GM21367 (cell line): ENCODE measurements at regions not wholly inside any gene's neighbourhood (a gene's known extent, or its start where the extent isn't known, plus 50 kb on each side); places are given as distances from the start of the nearest gene placed in this dataset.
"Not testable (repeated sequence)": the region's sequence is repeated elsewhere in the genome, so short reads cannot be mapped to it uniquely, and the experiment has no call there.

Experiments used
- ATAC-seq: cut with Tn5 transposase; IDR thresholded peaks from one replicate; pipeline ENCODE4 v1.9.1; 2021; ENCODE audit not compliant: unreplicated experiment

DNA sequence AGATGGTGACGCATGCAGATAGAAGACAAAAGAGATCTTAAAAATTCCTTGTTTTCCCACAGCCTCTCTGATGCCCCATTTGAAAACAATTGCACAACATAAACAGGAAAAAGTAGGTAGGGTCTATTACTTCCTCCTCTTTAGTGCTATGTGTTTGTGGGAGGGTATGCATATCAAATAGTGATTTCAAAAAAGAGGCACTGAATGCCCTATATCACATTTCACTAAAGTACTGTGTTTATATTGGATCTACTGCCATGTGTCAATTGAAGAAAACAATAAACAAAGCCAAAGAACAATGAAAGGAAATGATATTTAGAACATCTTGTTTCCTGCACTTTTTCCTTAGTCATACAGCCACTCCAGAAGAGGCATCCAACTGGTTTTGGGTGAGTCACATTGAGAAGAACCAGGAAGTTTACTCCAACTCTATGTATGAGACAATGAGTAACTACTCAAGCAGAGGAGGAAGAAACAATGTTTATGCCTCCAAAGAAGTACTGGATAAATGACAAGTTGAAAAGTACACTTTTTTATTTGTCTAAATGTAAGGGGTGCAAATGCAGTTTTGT, 583.6 kb downstream of the FBXO15 start:
- no peak for ATAC-seq

GRCh38 chr18:73563345-73563744, 584.3 kb downstream of the FBXO15 start:
- ATAC-seq, result no peak

DNA sequence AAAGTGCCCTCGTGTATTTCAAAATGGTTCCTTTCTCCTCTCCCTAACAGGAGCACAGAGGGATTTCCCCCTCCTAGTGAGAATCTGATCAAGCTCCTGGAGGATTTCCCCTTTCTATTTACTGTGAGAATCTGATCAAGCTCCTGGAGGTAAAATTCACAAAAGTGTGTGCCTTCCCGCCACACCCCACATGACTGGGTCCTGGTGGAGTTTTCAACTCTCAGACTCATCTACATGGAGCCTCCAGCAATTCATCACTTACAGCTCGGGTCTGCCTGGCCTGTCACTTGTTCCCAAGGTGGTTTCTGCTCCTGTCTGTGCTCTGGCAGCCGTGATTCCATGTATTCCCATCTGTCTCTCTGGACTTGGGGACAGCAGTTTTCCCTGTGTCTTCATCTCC, 590.7 kb downstream of the FBXO15 start:
- ATAC-seq, result no peak

GRCh38 chr18:73552171-73552570, 595.5 kb downstream of the FBXO15 start:
- no peak for ATAC-seq

DNA sequence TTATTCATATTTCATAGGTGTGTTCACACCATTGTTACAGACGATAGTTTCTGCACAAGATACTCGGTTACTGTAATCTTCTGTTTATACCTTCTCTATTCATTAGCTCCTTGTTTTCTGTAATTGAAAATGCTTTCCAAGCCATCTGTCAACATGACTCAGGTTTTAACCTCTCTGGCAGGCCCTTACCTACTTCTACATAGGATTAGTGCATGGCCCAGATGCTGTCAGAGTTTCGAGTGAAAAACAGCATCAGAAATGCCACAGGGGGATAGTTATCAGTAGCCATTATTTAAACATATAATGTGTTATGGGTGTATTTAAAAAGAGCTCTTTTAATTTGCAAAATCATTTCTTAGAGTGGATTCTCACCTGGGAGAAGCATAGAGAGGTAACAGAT, 596.4 kb downstream of the FBXO15 start:
- ATAC-seq, result no peak

- no peak for ATAC-seq
Measured at GRCh38 chr18:73549236-73549635, 598.4 kb downstream of the FBXO15 start.

DNA sequence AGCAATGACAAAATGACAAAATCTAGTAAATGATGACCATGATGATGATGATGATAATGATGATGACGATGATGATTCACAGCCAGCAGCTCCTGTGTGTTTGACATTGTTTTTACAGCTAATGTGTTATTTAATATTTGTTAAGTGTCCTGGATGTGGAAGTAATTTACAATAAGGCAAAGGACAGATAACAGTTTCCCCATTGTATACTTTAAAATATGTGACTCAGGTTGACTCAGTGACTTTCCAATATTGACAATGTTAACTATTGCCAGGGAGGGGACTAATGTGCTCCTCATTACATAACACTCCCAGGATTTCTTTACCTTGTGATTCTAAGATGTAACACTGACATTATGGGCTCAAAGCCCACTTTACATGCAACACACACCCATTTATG, 602.2 kb downstream of the FBXO15 start:
- no peak for ATAC-seq

DNA sequence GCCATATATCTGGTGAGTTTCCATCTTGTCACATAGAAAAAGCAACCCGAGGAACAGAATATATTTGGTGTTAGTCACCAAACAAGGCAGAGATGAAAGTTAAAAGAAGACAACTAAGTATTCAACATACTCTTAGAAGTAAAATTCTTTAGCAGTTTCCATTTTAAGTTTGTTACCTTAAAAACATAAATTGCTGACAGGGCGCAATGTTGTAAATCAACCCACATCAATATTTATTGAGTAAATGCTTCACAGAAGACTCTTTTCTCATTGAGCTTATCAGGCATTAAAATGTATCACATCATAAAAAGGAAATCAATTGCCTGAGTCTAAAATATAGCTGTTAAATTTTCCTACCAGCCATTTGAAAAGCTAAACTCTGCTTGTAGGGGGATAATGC, 603.0 kb downstream of the FBXO15 start:
- no peak for ATAC-seq

DNA sequence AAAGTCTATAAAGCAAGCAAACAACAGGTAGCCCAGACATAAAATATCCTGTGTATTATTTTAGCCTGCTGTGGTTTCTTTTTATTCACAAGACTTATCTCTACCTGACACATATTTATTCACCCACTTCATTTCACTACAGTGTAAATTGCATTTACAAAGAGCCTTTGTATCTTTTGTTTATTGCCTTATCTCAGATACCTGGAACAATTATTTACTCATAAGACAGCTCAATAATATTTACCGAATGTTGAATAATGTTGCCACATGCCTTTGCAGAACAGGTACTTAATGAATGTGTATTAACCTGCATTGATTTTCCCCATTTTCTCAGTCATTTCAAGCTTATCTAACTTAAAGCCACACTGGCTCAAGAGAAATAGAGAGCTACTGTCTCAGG, 603.6 kb downstream of the FBXO15 start:
- ATAC-seq, result no peak

DNA sequence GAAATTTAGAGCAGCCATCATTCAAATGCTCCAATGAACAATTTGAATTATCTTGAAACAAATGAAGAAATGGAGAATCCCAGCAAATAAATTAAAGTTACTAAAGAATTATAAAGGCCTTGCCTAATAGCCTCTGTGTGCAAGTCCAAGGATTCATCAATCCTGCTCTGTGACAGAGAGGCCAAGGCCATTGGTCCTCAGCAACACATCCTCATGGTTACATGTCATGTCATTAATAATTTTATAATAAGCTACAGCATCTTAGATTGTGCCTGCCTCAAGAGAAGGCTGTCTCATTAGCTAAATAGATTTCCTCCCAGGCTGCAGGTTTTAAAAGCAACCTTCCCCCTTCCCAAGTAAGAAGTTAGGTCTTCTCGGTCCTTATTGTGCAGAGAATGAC, 611.6 kb downstream of the FBXO15 start:
- no peak for ATAC-seq

GRCh38 chr18:73535189-73535588, 612.4 kb downstream of the FBXO15 start:
- no peak for ATAC-seq

DNA sequence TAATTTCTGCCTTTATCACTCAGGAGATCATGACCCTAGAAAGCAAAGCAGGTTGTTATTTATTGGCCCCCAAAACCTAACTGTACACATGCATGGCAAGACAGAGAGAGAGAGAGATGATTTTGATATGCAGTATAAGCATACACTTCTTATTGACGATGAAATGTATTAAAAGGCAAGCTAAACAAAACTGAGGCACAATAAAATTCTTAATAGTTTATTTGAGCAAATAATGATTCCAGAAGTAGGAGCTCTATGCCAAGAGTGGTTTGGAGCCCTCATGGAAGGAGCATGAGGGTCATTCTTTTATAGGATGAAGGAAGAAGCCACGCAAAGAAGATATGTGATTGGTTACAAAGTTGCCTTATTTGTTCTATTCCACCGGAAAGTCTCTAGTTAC, 616.0 kb downstream of the FBXO15 start:
- no peak for ATAC-seq

GRCh38 chr18:73528066-73528465, 619.6 kb downstream of the FBXO15 start:
- no peak for ATAC-seq

GRCh38 chr18:73520229-73520628, 627.4 kb downstream of the FBXO15 start:
- ATAC-seq, result no peak

- ATAC-seq, result not testable (repeated sequence)
Measured at GRCh38 chr18:73516056-73516455, 631.6 kb downstream of the FBXO15 start.

- ATAC-seq, result no peak
Measured at GRCh38 chr18:73514449-73514848, 633.2 kb downstream of the FBXO15 start.

- no peak for ATAC-seq
Measured at GRCh38 chr18:73511771-73512503, 635.7 kb downstream of the FBXO15 start.

DNA sequence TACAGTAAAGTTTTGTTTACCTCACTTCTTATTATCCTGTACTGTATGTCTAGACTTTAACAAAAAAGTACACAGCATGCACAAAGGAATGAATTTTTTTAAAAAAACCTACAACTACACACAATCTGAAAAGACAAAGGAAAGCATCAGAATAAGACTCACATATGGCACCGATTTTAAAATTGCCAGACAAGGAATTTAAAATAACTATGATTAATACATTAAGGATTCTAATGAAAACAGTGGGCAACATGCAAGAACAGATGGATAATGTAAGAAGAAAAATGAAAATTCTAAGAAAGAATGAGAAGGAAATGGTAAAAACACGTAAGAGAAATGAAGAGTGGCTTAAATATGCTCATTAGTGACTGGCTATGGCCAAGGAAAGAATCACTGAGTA, 638.2 kb downstream of the FBXO15 start:
- no peak for ATAC-seq

DNA sequence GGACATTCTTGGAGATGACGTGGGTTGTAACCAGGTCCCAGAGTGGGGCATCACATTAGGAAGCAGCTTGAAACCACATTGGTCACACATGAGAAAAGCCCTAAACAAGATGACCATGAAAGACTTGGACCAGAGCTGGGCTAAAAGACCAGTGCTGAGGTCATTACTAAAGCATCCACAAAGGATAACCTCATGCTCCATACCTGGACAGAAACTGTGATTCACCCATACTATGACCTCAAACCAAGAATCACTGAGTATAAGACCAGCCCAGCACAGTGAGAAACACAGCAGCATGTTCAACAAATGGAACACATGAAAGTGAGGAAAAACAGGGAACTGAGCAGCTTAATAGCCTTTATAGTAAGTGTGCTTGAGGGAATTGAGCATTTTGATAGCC, 635.5 kb upstream of the NETO1 start:
- no peak for ATAC-seq

GRCh38 chr18:73487966-73488365, 620.2 kb upstream of the NETO1 start:
- no peak for ATAC-seq

DNA sequence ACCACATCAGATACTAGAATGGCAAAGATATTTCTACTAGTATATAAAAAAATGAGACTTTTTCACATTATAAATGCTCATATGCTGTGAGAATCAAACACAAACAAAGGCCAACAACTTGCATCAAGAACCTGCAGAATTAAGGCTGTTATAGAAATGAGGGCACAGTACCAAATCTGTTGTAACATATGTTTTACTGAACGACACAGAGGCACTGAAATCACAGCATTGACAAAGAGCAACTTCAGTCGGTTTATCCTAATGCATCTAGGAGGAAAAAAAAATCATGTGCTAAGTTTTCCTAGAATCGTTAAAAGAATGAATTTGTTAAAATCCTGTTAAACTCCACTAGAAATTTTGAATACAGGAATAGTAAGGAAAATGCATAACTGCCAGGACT, 617.4 kb upstream of the NETO1 start:
- no peak for ATAC-seq

- no peak for ATAC-seq
Measured at GRCh38 chr18:73482901-73483300, 615.1 kb upstream of the NETO1 start.

GRCh38 chr18:73479477-73479876, 611.7 kb upstream of the NETO1 start:
- no peak for ATAC-seq
